Pancreas (tissue), 10 donors: ENCODE measurements at regions not wholly inside any gene's neighbourhood (a gene's known extent, or its start where the extent isn't known, plus 50 kb on each side); places are given as distances from the start of the nearest gene placed in this dataset.
"Not testable (repeated sequence)": the region's sequence is repeated elsewhere in the genome, so short reads cannot be mapped to it uniquely, and the experiment has no call there.

Experiments
- ATAC-seq, 4 donors: fragments of 200-7000 bp; cut with Tn5 transposase; one replicate each; pipeline versions ENCODE4 v1.8.0 to v1.9.1; 2020; ENCODE audit warnings: mild to moderate bottlenecking in 4 of 4, moderate library complexity in 4 of 4
- DNase-seq, 6 donors: peaks; one replicate each; pipeline ENCODE4 v3.0.0-alpha.2; 2020
- FAIRE-seq: peaks from 2 replicates; lab custom pipeline; 2012; peaks lifted over from hg19 to GRCh38; lab: Jason Lieb, UNC
- H3K27ac ChIP-seq, 4 donors: fragments of 200-600 bp; sonication (generic); 1 replicate in 3 of 4; 2 replicates in 1 of 4; pipeline versions ENCODE4 v1.5.0 to v1.8.0; 2020
- H3K27me3 ChIP-seq, 4 donors: fragments of 200-600 bp; one replicate each; pipeline ENCODE4 v1.8.0; 2021
- H3K36me3 ChIP-seq, 3 donors: fragments of 200-600 bp; sonication (generic) in 1 of 3; one replicate each; pipeline versions ENCODE4 v1.5.0 to v1.8.0; 2020 to 2021
- H3K4me1 ChIP-seq, 3 donors: fragments of 200-600 bp; one replicate each; pipeline ENCODE4 v1.8.0; 2021
- H3K4me3 ChIP-seq, 4 donors: fragments of 200-600 bp; sonication (generic) in 2 of 4; one replicate each; pipeline versions ENCODE4 v1.5.0 to v1.8.0; 2020 to 2021
- H3K9me3 ChIP-seq, 4 donors: fragments of 200-600 bp; one replicate each; pipeline ENCODE4 v1.8.0; 2021
- CTCF ChIP-seq, 4 donors: fragments of 200-600 bp; sonication (generic) in 3 of 4; IDR thresholded peaks; one replicate each; pipeline versions ENCODE4 v1.5.0 to v1.8.0; 2021; ENCODE audit warnings: antibody characterized with exemption in 4 of 4
- WGBS, 2 donors: extraction: QIAGEN DNeasy Blood & Tissue Kit; methylation state at CpG; one replicate each; pipeline ENCODE4 v1.1.7; 2013; 5-methylcytosine and 5-hydroxymethylcytosine counted together
- intact Hi-C, 3 donors: fragments of 100-400 bp; cut with DNase I; formaldehyde crosslinking; loops; one replicate each; pipeline versions ENCODE4 v1.11.1 to v1.14.2; 2022
- donor health status: healthy with polysubstance abuse.
- donor health status: DM: no; HTN: no; CAD: no; lungs with moderate emphysema.
- donor health status: DM: no; HTN: no; CAD: no.
- donor health status: control.
- donor health status: control.
- donor health status: Bipolar disorder and iron deficiency.
- donor health status: DM: yes; HTN: yes; CAD: no.
- donor health status: DM: no; HTN: no; CAD: no.
- donor health status: DM: no; HTN: no; CAD: no.
- donor health status: DM: yes; HTN: yes; CAD: no.

DNA sequence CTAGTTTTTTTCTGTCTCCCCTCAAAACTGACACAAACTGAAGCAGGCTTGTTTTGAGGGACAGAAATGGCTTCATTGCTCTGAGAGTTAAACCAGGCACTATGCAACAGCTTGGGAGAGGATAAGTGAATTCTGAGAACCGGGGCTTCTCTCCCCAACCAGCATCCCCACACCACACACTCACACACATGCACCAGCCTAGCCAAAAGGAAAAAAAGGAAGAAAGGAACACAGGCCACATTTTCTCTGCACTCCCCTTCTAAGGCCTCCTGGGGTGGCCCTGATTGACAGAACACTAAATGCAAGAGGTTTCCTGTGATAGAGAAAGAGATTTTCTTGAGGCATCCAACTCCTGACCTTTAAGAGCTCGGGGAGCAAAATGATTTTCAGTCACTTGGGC lies 177.5 kb downstream of the TLE3 start:
- TF ChIP-seq CTCF (IDR thresholded peaks at IDR 0.05) = no peak
- Histone ChIP-seq H3K36me3 (no peaks in the 10 kb centered on the region), H3K4me3 (no peak overlapping the region), H3K27ac (no peak overlapping the region), H3K27me3 (no peaks in the 10 kb centered on the region), H3K4me1 (no peaks in the 10 kb centered on the region), H3K9me3 (no peaks in the 10 kb centered on the region)
- ATAC-seq (no peak), DNase-seq (no peak), FAIRE-seq (no peak)
- intact Hi-C loops = no loop called here
- 67 to 73% methylated on average over 2 of the region's 2 CpGs for WGBS, 2 donors

GRCh38 chr15:69921626-69922619 lies 175.8 kb downstream of the TLE3 start:
- Histone ChIP-seq H3K4me1 (no peaks in the 10 kb centered on the region), H3K27me3 (no peaks in the 10 kb centered on the region), H3K9me3 (no peaks in the 10 kb centered on the region), H3K27ac (no peak overlapping the region), H3K4me3 (no peak overlapping the region), H3K36me3 (no peaks in the 10 kb centered on the region)
- no peak for FAIRE-seq
- no peak for ATAC-seq
- no peak for DNase-seq
- 72 to 73% methylated on average over 7 of the region's 7 CpGs for WGBS, 2 donors
- intact Hi-C loops = no loop called here
- TF ChIP-seq CTCF (IDR thresholded peaks at IDR 0.05) = no peak

DNA sequence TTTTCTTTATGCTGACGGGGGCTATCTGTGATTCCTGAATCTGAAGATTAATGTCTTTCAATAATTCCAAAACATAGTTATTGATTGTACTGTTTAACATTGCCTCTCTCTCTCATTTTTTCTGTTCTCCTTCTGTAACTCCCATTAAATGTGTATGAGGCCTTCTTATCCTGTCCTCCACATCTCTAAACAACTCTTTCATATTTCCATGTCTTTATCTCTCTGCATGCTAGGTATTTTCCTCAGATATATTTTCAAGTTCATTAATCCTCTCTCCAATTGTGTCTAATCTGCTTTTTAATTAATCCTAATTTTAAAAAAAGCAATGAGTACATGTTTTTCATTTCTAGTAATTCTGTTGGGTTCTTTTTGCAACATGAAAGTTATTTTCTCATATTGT lies 173.2 kb downstream of the TLE3 start:
- H3K36me3 ChIP-seq = no peaks in the 10 kb centered on the region
- no peak overlapping the region for H3K27ac ChIP-seq
- no peak for ATAC-seq
- H3K9me3 ChIP-seq = no peaks in the 10 kb centered on the region
- H3K4me1 ChIP-seq = no peaks in the 10 kb centered on the region
- DNase-seq = no peak
- FAIRE-seq = no peak
- TF ChIP-seq CTCF (IDR thresholded peaks at IDR 0.05) = no peak
- 51 to 72% methylated on average over 1 of the region's 1 CpG for WGBS, 2 donors
- intact Hi-C loops = no loop called here
- no peak overlapping the region for H3K4me3 ChIP-seq
- no peaks in the 10 kb centered on the region for H3K27me3 ChIP-seq

GRCh38 chr15:69926006-69926405 lies 171.7 kb downstream of the TLE3 start:
- Histone ChIP-seq H3K9me3 (no peaks in the 10 kb centered on the region), H3K27ac (no peak overlapping the region), H3K36me3 (no peaks in the 10 kb centered on the region), H3K27me3 (no peaks in the 10 kb centered on the region), H3K4me1 (no peaks in the 10 kb centered on the region), H3K4me3 (no peak overlapping the region)
- ATAC-seq = no peak
- WGBS, 2 donors = 50 to 58% methylated on average over 1 of the region's 1 CpG
- intact Hi-C loops = no loop called here
- DNase-seq = no peak
- no peak for FAIRE-seq
- TF ChIP-seq CTCF (IDR thresholded peaks at IDR 0.05) = no peak

GRCh38 chr15:69926721-69927120 lies 171.0 kb downstream of the TLE3 start:
- no peak for DNase-seq
- Histone ChIP-seq H3K27ac (no peak overlapping the region), H3K4me1 (no peaks in the 10 kb centered on the region), H3K36me3 (no peaks in the 10 kb centered on the region), H3K9me3 (no peaks in the 10 kb centered on the region), H3K27me3 (no peaks in the 10 kb centered on the region), H3K4me3 (no peak overlapping the region)
- FAIRE-seq = no peak
- WGBS, 2 donors = 94 to 100% methylated on average over 1 of the region's 1 CpG
- ATAC-seq = no peak
- intact Hi-C loops = no loop called here
- no peak for TF ChIP-seq CTCF (IDR thresholded peaks at IDR 0.05)

DNA sequence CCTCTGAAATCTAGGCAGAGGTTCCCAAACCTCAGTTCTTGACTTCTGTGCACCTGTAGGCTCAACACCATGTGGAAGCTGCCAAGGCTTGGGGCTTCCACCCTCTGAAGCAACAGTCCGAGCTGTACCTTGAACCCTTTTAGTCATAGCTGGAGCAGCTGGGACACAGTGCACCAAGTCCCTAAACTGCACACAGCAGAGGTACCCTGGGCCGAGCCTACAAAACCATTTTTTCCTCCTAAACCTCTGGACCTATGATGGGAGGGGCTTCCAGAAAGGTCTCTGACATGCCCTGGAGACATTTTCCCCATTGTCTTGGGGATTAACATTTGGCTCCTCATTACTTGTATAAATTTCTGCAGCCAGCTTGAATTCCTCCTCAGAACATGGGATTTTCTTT lies 168.8 kb downstream of the TLE3 start:
- H3K36me3 ChIP-seq, H3K9me3 ChIP-seq, DNase-seq, H3K27me3 ChIP-seq, intact Hi-C loops, H3K27ac ChIP-seq, H3K4me3 ChIP-seq, ATAC-seq, FAIRE-seq, H3K4me1 ChIP-seq: not testable (repeated sequence)
- 67 to 69% methylated on average over 2 of the region's 2 CpGs for WGBS, 2 donors
